Heart left ventricle (tissue), 13 donors: ENCODE measurements at regions not wholly inside any gene's neighbourhood (a gene's known extent, or its start where the extent isn't known, plus 50 kb on each side); places are given as distances from the start of the nearest gene placed in this dataset.
"Not testable (repeated sequence)": the region's sequence is repeated elsewhere in the genome, so short reads cannot be mapped to it uniquely, and the experiment has no call there.

Experiments used
- POLR2A ChIP-seq, 2 donors: fragments of 450-650 bp; IDR thresholded peaks; one replicate each; pipeline ENCODE4 v1.6.1; 2017; ENCODE audit warnings: antibody characterized with exemption in 2 of 2, mild to moderate bottlenecking in 2 of 2, moderate library complexity in 2 of 2
- TF ChIP-seq, protein P1 (sequence below), 12 donors: fragments of 200-600 bp; sonication (generic) in 4 of 12; IDR thresholded peaks; one replicate each; pipeline versions ENCODE4 v1.5.0 to v1.8.0; 2018 to 2022; ENCODE audit warnings: antibody characterized with exemption in 12 of 12, mild to moderate bottlenecking in 5 of 12
- donor health status: ischemic (EF 13 %, LVEDD 7.1; RV severe dilation, severe dysfunction).
- donor health status: DM: no; HTN: yes; CAD: no.
- donor health status: DM: no; HTN: no; CAD: no.
- donor health status: ischemic (EF 25% LVEDD 6.9; RV normal size, moderate dysfunction).
- donor health status: ischemic (EF 25% LVEDD 5.7; RV mildly dilated, moderate dysfunction).
- donor health status: ischemic (EF 35%, LVEDD 5.7; RV mildly dilated, moderate dysfunction).
- donor health status: nonischemic (EF 11% LVEDD 7.7; RV severe dilation, severe dysfunction).
- donor health status: DM: yes; HTN: yes; CAD: no.
- donor health status: PGD.
- donor health status: ischemic (EF 29% LVEDD 5.4; RV normal size, mild dysfunction).
- donor health status: nonischemic (EF 23%, LVEDD 6.1; RV moderate dilation, normal function).

- TF ChIP-seq, protein P1, sequence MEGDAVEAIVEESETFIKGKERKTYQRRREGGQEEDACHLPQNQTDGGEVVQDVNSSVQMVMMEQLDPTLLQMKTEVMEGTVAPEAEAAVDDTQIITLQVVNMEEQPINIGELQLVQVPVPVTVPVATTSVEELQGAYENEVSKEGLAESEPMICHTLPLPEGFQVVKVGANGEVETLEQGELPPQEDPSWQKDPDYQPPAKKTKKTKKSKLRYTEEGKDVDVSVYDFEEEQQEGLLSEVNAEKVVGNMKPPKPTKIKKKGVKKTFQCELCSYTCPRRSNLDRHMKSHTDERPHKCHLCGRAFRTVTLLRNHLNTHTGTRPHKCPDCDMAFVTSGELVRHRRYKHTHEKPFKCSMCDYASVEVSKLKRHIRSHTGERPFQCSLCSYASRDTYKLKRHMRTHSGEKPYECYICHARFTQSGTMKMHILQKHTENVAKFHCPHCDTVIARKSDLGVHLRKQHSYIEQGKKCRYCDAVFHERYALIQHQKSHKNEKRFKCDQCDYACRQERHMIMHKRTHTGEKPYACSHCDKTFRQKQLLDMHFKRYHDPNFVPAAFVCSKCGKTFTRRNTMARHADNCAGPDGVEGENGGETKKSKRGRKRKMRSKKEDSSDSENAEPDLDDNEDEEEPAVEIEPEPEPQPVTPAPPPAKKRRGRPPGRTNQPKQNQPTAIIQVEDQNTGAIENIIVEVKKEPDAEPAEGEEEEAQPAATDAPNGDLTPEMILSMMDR (IDR thresholded peaks at IDR 0.05), result not testable (repeated sequence)
- not testable (repeated sequence) for TF ChIP-seq POLR2A (IDR thresholded peaks at IDR 0.05)
Measured at GRCh38 chr11:97784388-97784787, 1236.4 kb upstream of the CNTN5 start.
